Embryonic facial prominence (tissue), 1 donor: ENCODE measurements at regions not wholly inside any gene's neighbourhood (a gene's known extent, or its start where the extent isn't known, plus 50 kb on each side); places are given as distances from the start of the nearest gene placed in this dataset.
A peak's percentile ranks its signal among the peaks of the same experiment; 100 is the strongest.

ENCODE experiments used
- DNase-seq: peaks from one replicate; pipeline ENCODE4 v3.0.0-alpha.2; 2016; ENCODE audit errors: extremely low spot score

DNA sequence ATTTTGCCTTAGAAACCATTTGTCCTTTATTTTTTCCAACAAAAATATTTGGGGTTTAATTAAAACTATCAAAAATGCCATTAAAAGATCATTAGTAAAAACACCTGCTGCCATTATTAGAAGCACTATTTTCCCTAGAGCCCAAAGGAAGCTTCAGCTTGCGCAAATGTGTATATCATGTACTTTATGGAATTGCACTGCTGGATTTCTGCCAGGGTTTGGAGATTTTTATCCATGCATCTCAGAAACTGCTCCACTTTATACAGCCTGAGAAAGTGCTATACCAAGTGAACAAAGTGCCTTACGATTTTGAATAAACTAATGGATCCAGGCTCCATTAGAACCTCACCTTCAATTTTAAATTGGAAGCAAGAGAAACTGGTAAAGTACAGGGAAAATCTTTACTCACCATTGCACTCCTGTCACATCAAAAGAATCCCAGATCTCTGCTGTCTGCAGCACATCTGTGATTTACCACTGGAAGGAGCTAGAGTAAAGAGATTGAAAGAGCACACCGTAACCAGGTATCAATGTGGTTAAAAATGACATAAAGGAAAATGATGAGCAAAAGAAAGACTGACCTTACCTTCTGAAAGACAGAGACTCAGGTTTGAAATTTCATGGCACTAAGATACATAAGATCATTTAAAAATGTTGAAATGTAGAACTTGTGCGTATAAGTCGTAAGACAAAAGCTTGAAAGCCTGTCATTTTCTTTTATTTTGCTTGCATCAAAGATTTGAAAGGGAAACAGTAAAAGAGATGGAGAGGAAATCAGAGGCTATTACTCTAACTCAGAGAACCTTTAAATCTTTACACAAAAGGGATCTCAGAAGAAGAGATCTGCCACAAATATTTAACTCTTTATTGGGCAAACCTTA is 678.1 kb upstream of the GOT2 start:
- peak; percentile 8 for DNase-seq

DNA sequence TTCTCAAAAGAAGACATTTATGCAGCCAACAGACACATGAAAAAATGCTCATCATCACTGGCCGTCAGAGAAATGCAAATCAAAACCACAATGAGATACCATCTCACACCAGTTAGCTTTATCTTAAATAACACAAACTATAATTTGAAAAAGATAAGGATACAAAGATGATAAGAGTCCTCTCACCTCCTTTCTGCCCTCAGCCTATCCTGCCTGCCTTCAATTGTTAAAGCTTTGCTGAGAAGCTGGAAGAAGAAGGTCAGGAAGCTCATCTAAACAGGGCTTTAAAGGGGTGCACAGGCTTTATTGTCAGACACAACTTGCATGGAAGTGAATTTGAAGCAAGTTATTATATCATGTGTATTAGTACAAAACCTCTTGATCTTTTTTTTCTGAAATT is 676.3 kb upstream of the GOT2 start:
- DNase-seq: no peak

DNA sequence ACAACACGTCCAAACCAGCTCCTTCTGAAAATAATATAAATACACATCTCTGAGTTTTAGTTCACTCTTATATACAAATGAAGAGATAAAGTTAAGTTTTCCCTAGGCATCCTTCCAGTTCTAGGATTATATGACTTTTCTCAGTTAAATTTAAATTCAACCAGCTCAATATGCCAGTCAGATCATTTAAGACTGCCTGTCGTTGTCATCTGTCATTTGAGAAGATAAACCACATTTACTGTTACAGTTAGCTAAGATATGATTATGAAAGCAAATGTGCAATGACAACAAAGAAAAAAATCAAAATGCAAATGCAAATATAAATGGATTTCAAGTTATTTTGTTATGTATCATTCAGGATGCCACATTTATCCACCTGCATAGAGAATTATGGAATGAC is 671.7 kb upstream of the GOT2 start:
- no peak for DNase-seq

DNA sequence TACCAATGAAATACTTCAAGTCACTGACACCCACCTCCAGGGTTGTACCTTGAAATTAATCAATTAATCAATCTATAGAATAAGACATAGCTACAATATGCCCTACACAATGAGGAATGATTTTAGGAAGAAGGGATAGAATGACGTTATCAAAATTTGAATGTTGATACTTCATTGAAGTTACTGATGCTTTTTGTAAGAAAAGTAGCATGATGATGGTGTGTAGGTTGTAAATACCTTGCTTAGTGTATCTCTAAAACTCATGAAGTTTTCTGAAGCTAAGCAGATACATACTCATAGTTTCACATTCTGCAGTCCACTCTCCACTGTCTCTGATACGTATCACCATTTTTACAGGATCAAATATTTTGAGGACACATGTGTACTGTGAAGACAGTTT is 670.4 kb upstream of the GOT2 start:
- no peak for DNase-seq

DNA sequence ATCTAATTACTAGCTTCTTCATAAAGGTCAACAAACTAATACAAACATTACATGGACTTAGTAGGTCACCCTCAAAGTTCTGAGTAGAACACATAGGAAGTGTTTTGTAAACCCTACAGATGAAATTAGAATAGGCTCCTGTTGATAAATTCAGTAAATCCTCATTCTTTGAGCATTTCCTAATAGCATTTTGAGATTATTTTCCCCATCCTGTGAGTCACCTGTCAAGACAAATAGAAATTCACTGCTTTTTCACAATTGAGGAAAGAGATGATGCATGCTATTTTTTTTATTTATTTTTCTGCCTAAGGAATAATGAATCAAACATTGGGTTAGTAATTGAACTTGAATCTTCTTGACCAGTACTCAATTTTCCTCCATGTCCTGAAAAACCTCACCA is 666.7 kb upstream of the GOT2 start:
- no peak for DNase-seq

DNA sequence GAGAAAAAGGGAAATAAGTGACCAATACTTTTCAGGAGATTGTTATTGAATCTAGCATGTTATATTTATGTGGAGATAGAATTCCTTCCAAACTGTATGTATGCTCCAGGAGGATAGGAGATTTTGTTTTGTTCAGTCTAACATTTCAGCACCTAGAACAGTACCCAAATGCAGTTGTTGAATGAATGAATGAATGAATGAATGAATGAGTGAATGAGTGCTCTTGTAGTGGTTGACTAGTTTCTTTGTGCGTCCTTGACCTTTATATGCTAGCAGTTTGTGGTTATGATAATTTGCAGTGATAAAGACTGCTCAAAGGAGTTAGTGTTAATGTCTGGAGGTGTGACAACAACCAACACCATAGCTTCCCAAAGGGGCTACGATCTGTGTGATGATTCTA is 663.5 kb upstream of the GOT2 start:
- DNase-seq: no peak

DNA sequence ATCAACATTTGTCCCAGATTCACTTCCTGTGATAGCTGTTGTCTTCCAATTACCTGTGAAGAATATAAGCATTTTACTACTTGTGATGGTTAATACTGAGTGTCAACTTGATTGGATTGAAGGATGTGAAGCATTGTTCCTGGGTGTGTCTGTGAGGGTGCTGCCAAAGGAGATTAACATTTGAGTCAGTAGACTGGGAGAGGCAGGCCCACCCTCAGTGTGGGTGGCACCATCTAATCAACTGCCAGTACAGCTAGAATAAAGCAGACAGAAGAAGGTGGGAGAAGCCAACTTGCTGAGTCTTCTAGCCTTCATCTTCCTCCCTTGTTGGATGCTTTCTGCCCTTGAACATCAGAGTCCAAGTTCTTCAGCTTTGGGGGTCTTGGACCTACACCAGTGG is 660.4 kb upstream of the GOT2 start:
- DNase-seq: no peak

DNA sequence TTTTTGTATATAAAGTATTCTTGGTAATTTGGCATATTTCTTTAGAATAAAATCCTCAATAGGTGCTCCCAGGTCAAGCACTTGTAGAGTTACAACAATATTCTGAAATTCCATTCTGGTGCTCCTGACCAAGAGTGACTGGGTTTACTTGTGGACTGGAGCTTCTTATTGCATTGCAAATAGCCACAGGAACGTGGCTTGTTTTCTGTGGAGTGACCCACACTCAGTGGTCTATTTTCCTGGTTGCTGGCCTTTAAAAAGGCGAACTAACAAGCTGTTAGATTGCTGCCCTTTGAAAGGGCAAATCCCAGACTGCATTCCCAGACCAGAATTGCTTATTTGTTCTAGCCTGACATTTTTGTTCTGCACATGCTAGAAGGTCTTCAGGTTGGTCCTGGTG is 658.8 kb upstream of the GOT2 start:
- DNase-seq: no peak

DNA sequence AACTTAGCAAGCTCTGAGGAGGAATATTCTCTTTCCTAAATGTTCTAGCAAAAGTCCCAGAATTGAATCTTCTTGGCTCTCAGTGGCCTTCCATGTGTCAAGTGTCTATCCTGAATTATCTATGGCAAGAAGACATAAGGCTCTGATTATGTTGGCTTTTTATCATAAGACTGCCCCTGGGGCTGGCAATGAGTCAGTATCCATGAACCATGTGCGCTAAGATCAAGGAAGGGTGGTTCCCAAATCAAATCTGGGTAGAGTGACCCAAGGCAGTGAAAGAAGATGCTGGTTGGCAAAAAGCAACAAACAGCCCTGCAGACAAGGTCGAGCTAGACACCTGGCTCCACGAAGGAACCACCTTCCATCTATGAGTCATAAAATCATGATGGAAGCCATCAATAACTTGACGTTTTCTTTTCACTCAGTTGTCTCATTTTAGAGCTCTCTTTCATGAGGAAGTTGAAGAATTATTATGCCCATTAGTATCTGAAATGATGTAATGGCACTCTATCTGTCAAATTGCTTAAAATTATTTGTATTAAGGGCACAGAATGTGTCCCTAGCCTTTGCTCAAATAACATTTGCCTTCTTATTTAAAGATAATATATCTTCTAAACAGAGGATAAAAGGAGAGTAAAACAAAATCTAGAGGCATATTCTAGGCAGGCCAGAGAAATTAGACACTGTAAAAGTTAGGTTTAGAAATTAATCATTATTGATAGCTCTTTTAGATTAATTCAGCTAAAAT is 657.7 kb upstream of the GOT2 start:
- no peak for DNase-seq

DNA sequence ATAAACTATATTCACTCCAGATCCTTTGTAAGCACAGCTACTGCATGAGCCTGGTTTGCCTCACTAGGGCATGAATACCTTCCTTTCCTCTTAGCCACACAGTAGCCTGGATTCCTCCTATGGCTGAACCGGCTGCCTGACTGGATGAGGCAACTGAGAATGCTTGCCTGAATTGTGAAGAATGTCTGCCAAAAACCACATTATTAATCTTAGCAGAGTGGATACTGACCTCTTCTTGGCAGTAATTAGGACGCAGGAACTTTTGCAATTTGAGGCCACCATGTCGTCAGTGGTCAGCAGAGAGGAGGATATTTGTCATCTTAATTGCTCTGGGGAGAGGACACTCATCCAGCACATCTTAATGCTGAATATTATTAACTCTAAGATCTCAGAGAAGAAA is 651.8 kb upstream of the GOT2 start:
- DNase-seq: no peak

DNA sequence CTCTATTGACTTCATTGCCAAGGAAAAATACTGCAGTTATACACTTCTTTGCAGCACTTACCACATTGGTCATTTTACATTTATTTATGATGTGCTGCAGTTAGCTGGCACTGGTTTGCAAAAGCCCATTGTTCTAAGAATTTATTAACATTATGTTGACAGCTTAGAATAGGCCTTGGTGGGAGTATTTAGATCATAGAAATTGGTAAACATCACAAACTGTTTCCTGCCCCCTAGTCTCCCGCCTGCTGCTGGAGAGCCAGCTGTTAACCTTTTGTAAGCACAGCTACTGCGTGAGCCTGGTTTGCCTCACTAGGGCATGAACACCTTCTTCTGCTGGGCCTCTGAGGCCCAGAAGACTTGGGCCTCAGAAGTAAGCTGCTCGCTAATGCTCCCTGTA is 651.4 kb upstream of the GOT2 start:
- DNase-seq: no peak

DNA sequence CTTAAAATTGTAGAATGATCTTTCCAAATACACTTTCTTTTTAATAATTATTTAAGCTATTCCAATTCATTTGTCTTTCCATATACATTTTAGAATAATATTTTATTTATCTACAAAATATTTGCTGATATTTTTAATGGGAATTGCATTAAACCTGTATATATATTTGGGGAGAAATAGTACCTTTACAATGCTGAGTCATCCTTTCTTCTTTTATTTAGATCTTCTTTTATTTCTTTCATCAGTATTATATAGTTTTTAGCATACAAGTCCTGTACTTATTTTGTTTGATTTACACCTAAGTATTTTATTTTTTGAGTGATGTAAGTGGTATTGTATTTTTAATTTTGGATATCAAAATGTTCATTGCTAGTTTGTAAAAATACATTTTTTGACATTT is 639.5 kb upstream of the GOT2 start:
- no peak for DNase-seq

DNA sequence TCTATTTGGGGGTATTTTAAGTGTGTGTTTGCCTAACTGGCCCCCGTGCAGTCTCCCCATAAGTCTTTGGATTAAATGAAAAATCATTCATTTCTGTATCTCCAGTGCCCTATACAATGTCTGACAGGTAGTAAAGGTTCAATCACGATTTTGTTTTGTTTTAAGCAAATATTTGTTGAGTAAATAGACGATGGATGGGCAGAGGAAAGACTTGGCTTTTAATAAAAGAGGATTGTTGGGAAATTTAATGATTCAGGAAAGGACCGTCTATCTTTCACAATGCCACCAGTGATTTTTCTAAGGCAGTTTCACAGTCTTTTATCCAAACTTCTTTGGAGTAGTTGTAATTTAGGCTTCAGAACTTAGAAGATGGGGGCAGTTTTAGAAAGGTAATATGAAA is 636.6 kb upstream of the GOT2 start:
- no peak for DNase-seq

DNA sequence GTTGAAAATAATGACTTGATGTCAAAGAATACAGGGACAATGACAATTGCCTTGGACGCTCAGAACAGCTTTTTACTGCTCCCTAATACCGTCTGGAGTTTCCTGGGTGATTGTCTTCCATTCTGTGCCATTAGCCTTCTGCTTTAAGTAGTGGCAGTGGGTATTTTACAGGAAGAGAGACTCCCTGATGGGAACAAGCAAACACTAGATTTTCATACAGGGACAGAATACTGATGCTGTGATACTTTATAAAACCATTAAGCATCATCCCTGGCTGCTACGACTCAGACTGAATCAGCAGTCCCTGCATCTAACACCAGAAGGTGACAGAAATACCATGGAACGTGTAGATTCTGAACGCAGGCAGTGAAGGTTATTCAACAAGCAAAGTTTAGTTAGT is 635.4 kb upstream of the GOT2 start:
- no peak for DNase-seq

DNA sequence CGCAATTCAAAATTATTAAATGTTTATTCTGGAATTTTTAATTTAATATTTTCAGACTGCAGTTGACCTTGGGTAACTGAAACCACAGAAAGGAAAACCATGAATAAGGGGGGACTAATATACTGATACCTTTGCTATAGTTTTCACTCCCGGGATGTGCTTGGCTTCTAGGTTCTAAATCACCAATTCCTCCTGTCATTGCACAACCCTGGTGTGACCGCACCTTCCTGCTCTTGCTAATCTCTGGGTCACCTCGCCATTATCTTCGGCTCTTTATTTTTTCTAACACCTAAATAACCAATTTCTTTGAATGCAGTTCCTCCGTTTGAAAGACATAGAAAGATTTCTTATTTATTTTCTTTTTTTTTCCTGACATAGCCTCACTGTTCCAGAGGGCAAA is 634.5 kb upstream of the GOT2 start:
- no peak for DNase-seq

DNA sequence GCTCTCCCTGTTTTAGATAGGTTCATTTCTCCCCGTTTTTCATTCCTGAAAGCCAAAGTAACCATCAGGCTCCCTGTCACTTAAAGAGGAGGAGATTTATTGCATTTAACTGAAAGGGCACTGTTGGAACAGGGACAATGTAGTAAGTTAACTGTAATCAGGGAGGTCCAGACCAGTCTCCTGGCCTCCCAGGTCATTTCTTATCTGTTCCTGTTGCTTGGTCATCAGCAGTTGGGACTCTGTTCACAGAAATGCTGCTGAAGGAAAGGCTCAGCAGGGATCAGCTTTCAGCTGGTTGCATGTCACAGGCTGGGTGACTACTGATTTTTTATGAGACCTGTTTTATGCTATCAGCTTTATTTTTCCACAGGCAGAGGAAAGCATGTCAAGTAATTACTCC is 622.6 kb upstream of the GOT2 start:
- no peak for DNase-seq

DNA sequence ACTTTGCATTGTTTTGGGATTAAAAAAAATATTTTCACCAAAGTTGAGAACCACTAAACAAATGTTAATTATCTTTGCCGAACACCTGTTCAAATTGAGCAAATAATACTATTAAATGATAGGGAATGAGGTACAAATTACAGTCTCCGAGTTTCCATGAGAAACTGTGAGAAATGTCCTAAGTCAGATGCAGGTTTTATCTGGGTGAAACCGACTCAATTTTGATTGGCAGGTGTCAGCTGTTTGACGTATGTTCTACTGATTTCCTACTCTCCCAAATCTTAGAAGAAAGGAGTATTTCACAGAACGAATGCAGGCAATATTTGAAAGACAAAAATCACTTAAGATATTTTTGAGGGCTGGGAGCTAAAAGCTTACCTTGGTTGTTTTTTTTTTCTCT is 622.0 kb upstream of the GOT2 start:
- no peak for DNase-seq

DNA sequence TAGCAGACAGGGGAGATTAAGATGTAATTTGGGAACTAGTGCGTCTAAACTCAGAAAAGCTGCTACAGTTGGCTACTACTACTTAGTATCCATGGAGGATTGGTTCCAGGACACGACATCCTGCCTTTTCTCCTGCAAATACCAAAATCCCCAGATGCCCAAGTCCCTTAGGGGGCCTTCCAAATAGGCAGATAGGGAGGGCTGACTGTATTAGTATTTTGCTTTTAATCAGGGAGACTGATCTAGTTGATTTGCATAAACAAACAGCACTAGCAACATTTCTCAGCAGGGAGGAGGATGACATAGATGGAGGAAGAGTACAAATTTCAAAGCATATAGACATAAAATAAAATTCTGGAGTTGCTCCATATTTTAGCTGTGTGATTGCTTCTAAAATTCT is 621.6 kb upstream of the GOT2 start:
- DNase-seq: no peak

DNA sequence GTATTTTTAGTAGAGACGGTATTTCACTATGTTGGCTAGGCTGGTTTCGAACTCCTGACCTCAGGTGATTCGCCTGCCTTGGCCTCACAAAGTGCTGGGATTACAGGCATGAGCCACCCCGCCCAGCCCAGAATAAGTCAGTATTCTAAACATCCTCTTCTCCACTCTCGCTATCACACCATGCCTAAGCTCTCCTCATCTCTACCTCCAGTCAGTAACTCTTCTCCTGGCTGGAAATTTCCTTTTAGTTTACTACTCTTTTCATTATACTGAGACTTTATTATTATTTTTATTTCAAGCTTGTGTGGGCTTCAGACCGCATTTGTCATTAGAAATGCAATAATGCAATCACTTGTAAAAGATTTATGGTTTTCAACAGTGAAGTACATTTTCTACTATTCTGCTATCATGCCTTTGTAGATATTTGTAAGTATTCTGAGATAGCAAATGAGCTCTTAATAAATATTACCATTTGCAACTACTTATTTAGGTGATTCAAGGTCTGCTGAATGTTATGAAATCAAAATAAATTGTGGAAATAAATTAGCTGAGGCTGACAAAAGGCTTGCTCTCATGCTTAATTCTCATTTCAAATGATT is 617.3 kb upstream of the GOT2 start:
- no peak for DNase-seq

DNA sequence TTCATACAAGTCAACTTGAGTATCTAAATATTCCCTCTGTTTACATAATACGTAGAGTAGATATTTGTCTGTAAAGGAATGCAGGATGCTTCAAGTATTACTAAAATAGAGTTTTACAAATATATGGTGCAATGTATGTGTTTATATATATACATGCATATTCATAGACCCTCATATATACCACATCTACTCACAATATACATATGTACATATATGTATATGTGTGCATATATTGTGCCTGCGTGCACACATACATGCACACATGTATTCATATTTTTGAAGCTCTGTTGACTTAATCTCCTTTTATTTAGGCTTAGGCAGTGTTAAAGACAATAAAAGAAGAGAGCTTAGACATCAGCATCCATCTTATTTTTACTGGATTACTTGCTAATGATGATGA is 616.6 kb upstream of the GOT2 start:
- DNase-seq: no peak

DNA sequence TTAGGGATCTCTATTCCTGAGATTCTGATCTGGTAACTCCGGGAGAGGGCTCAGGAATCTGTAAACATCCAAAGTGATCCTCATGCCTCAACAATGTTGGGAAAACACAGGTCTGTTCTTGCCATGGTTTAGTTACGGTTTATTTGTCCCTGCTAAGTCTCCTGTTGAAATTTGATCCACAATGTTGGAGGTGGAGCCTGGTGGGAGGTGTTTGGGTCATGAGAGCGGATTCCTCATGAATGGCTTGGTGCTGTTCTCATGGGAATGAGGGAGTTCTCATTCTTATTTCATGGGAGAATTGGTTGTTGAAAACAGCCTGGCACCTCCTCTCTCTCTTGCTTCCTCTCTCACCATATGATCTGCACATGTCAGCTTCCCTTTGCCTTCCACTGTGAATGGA is 608.6 kb upstream of the GOT2 start:
- no peak for DNase-seq

DNA sequence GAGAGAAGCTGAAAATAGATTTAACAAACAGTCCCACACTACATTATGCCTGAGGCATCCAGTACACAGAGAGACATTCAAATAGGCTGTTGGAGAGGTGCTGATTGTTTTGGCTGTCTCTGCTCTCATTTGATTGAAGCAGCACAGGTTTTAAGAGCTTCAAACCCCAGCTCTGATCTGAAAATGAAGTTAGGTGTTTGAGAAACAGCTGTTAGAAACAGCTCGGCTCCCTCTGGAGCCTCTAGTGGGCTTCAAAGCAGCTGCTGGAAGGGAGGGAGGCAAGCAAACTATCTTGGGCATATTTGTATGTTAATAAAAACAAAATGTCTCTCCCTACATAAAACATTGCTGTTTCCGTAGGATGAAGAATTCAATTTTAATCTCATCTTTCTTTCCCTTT is 607.3 kb upstream of the GOT2 start:
- no peak for DNase-seq

DNA sequence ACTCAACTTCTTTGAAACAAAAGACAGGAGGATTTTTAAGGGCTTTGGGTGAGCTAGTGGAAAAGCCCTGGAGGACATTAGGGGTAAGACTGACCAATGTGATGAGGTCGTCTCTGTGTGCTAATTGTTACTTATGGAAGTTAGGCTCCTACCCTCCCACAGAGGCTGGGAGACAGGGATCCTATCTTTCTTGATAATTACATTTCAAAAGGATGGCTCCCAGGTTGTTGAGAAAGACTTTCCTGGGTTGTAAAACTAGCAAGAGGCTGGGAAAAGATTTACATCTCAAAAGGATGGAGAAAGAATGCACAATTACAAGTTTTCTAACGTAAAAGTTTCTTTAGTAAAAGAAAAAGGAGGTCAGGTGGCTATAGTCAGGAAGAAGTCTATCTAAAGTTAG is 605.8 kb upstream of the GOT2 start:
- DNase-seq: no peak
